B cell (primary cell): ENCODE measurements at regions not wholly inside any gene's neighbourhood (a gene's known extent, or its start where the extent isn't known, plus 50 kb on each side); places are given as distances from the start of the nearest gene placed in this dataset.

Experiments
- ATAC-seq: fragments of 200-7000 bp; cut with Tn5 transposase; one replicate; pipeline ENCODE4 v1.10.0; 2021; ENCODE audit warnings: low read depth, mild to moderate bottlenecking, moderate number of reproducible peaks, moderate library complexity
- CTCF ChIA-PET: fragments of 350-600 bp; sonication (Branson Sonifier 250); formaldehyde crosslinking; loops from one replicate; lab custom pipeline; 2021; ENCODE audit warnings: antibody characterized with exemption, inconsistent platforms; lab: Charles Lee
- POLR2A ChIA-PET: fragments of 350-600 bp; sonication (Branson Sonifier 250); formaldehyde crosslinking; loops from one replicate; lab custom pipeline; 2021; ENCODE audit warnings: antibody characterized with exemption; lab: Charles Lee
- DNase-seq: peaks from one replicate; pipeline ENCODE4 v3.0.0; 2013
- H2AFZ ChIP-seq: 2 replicates; pipeline ENCODE4 v1.6.1; 2012; ENCODE audit warnings: mild to moderate bottlenecking, low read depth, low read length; ENCODE audit not compliant: insufficient read depth, poor library complexity, severe bottlenecking
- H3K27ac ChIP-seq, 2 donors: 1 replicate in 1 of 2; 2 replicates in 1 of 2; pipeline ENCODE4 v1.5.1; 2012 to 2013; ENCODE audit warnings: low read length in 2 of 2, mild to moderate bottlenecking in 2 of 2, moderate library complexity in 1 of 2
- H3K27me3 ChIP-seq, 4 experiments: fragments of 200-600 bp in 1 of 4; sonication (generic) in 1 of 4; replicated peaks in 1 of 4; 1 replicate in 2 of 4; 2 replicates in 2 of 4; pipeline versions ENCODE4 v1.6.1 to v1.7.0; 2013 to 2016; ENCODE audit warnings: low read length in 3 of 4, mild to moderate bottlenecking in 2 of 4, mixed read lengths in 1 of 4, moderate library complexity in 1 of 4; ENCODE audit not compliant: insufficient read depth in 4 of 4, control insufficient read depth in 3 of 4; ENCODE audit errors: control extremely low read depth in 1 of 4
- H3K36me3 ChIP-seq, 2 experiments: replicated peaks in 1 of 2; 1 replicate in 1 of 2; 2 replicates in 1 of 2; pipeline versions ENCODE4 v1.6.1 to v1.7.1; 2013; ENCODE audit warnings: low read length in 1 of 2; ENCODE audit not compliant: insufficient read depth in 2 of 2, control insufficient read depth in 1 of 2; ENCODE audit errors: control extremely low read depth in 1 of 2, extremely low read depth in 1 of 2
- H3K4me1 ChIP-seq, 2 donors: fragments of 200-600 bp in 1 of 2; sonication (generic) in 1 of 2; 1 replicate in 1 of 2; 2 replicates in 1 of 2; pipeline versions ENCODE4 v1.5.1 to v1.6.1; 2013 to 2017; ENCODE audit warnings: low read length in 2 of 2; ENCODE audit not compliant: control insufficient read depth in 2 of 2, insufficient read depth in 2 of 2
- H3K4me2 ChIP-seq: replicated peaks from 2 replicates; pipeline ENCODE3; 2012; ENCODE audit warnings: mild to moderate bottlenecking, low read depth, low read length; ENCODE audit not compliant: poor library complexity, severe bottlenecking
- H3K4me3 ChIP-seq, 5 experiments: fragments of 200-600 bp in 1 of 5; sonication (generic) in 1 of 5; 1 replicate in 3 of 5; 2 replicates in 2 of 5; pipeline versions ENCODE4 v1.5.1 to v1.7.0; 2011 to 2016; ENCODE audit warnings: low read length in 4 of 5, mild to moderate bottlenecking in 4 of 5, low read depth in 2 of 5, control low read depth in 1 of 5, moderate library complexity in 1 of 5; ENCODE audit not compliant: insufficient read depth in 1 of 5; ENCODE audit errors: control extremely low read depth in 1 of 5, extremely low read depth in 1 of 5
- H3K79me2 ChIP-seq: fragments of 200-600 bp; sonication (generic); one replicate; pipeline ENCODE4 v1.6.0; 2016; ENCODE audit warnings: low read length; ENCODE audit not compliant: control insufficient read depth, insufficient read depth
- H3K9ac ChIP-seq: fragments of 200-600 bp; sonication (generic); 2 replicates; pipeline ENCODE4 v1.6.1; 2017; ENCODE audit warnings: mild to moderate bottlenecking, low read length, moderate library complexity
- H3K9me3 ChIP-seq, 3 donors: one replicate each; pipeline versions ENCODE4 v1.6.1 to v1.7.1; 2013; ENCODE audit warnings: low read length in 2 of 3; ENCODE audit not compliant: control insufficient read depth in 2 of 3, insufficient read depth in 1 of 3; ENCODE audit errors: control extremely low read depth in 1 of 3
- H4K20me1 ChIP-seq: 2 replicates; pipeline ENCODE4 v1.6.0; 2012; ENCODE audit warnings: mild to moderate bottlenecking, low read length; ENCODE audit not compliant: insufficient read depth, control insufficient read depth, poor library complexity, severe bottlenecking
- H3K27ac Mint-ChIP-seq: one replicate; pipeline ENCODE4 v1.8.0; 2021; ENCODE audit warnings: mixed read lengths
- H3K27me3 Mint-ChIP-seq: one replicate; pipeline ENCODE4 v1.8.0; 2021; ENCODE audit warnings: mixed read lengths
- H3K4me1 Mint-ChIP-seq: one replicate; pipeline ENCODE4 v1.8.0; 2021; ENCODE audit warnings: mixed read lengths
- H3K4me3 Mint-ChIP-seq: one replicate; pipeline ENCODE4 v1.8.0; 2021; ENCODE audit warnings: mixed read lengths
- H3K9me3 Mint-ChIP-seq: one replicate; pipeline ENCODE4 v1.8.0; 2022; ENCODE audit warnings: mixed read lengths; ENCODE audit not compliant: insufficient read depth
- CTCF ChIP-seq: fragments of 200-600 bp; IDR thresholded peaks from one replicate; pipeline ENCODE4 v1.8.0; 2022; ENCODE audit warnings: antibody characterized with exemption, mild to moderate bottlenecking
- EZH2 ChIP-seq: IDR thresholded peaks from 2 replicates; pipeline ENCODE4 v1.6.1; 2012; ENCODE audit warnings: borderline replicate concordance, low read depth, mild to moderate bottlenecking, moderate library complexity, low read length; ENCODE audit not compliant: insufficient read depth, poor library complexity, severe bottlenecking
- WGBS: methylation state at CpG from one replicate; pipeline ENCODE4 v1.1.5; 2013; ENCODE audit warnings: missing lambda C conversion rate; ENCODE audit not compliant: insufficient coverage; 5-methylcytosine and 5-hydroxymethylcytosine counted together
- intact Hi-C: fragments of 100-400 bp; cut with micrococcal nuclease; formaldehyde crosslinking; loops from one replicate; pipeline ENCODE4 v1.10.0; 2022

DNA sequence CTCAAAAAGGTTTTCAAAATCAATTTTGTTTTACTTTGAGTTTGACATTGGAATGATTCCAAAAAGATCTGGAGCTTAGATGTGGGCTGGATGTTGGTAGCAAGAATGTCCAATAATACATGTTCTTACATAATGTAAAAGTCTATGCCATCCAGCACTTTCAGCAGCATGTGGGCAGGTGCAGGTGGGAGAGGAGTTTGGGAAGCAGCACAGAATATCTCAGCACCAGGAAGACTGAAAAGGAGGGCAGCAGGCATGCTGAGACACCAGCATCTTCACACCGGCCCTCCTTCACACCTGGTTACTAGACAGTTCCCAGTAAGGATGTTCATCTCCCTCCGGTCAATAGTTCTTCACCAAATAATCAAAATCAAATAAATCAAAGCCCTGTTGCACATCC lies 166.6 kb downstream of the ZBTB18 start:
- Mint-ChIP-seq H3K27me3 (peaks cover 8% of the 10 kb centered on the region), H3K9me3 (no peaks in the 10 kb centered on the region), H3K27ac (no peak overlapping the region), H3K4me1 (no peaks in the 10 kb centered on the region), H3K4me3 (no peak overlapping the region)
- Histone ChIP-seq H3K79me2 (no peaks in the 10 kb centered on the region), H4K20me1 (no peaks in the 10 kb centered on the region), H3K9me3 (peaks cover 0 to 5% (median 0%) of the 10 kb centered on the region in 3 donors), H3K27me3 (peaks cover 0 to 3% (median 0%) of the 10 kb centered on the region in 4 experiments), H3K4me3 (no peak overlapping the region), H3K36me3 (no peaks in the 10 kb centered on the region), H3K4me2 (no peak overlapping the region), H3K4me1 (no peaks in the 10 kb centered on the region), H2AFZ (no peak overlapping the region), H3K27ac (no peak overlapping the region), H3K9ac (no peak overlapping the region)
- TF ChIP-seq CTCF = no peak
- intact Hi-C loops = no loop called here
- DNase-seq (no peak), ATAC-seq (no peak)
- ChIA-PET CTCF (no interaction called here), POLR2A (no interaction called here)
- 100% methylated on average over 1 of the region's 2 CpGs for WGBS

- DNase-seq = no peak
- 90% methylated on average over 7 of the region's 9 CpGs for WGBS
- Mint-ChIP-seq H3K27ac (no peak overlapping the region), H3K27me3 (peaks cover 8% of the 10 kb centered on the region), H3K4me1 (no peaks in the 10 kb centered on the region), H3K9me3 (no peaks in the 10 kb centered on the region), H3K4me3 (no peak overlapping the region)
- H3K27ac ChIP-seq = no peak overlapping the region
- H4K20me1 ChIP-seq = no peaks in the 10 kb centered on the region
- ATAC-seq = no peak
- H3K9me3 ChIP-seq = peaks cover 0 to 5% (median 0%) of the 10 kb centered on the region in 3 donors
- CTCF ChIA-PET = no interaction called here
- no peaks in the 10 kb centered on the region for H3K36me3 ChIP-seq
- no peak overlapping the region for H3K4me2 ChIP-seq
- intact Hi-C loops = no loop called here
- TF ChIP-seq CTCF (no peak), EZH2 (no peak)
- no peaks in the 10 kb centered on the region for H3K4me1 ChIP-seq
- POLR2A ChIA-PET = no interaction called here
- H3K4me3 ChIP-seq = no peak overlapping the region
- H3K79me2 ChIP-seq = no peaks in the 10 kb centered on the region
- peaks cover 0 to 3% (median 0%) of the 10 kb centered on the region in 4 experiments for H3K27me3 ChIP-seq
- H3K9ac ChIP-seq = no peak overlapping the region
- H2AFZ ChIP-seq = no peak overlapping the region
These were observed 167.1 kb downstream of the ZBTB18 start for GRCh38 chr1:244218220-244218619.
